ENCODE measurements at regions not wholly inside any gene's neighbourhood (a gene's known extent, or its start where the extent isn't known, plus 50 kb on each side); places are given as distances from the start of the nearest gene placed in this dataset.

- TF ChIP-seq CTCF (IDR thresholded peaks at IDR 0.05) = no peak
- TF ChIP-seq EP300 (IDR thresholded peaks at IDR 0.05) = no peak
Observed at GRCh38 chr22:49300951-49301397, 526.7 kb downstream of the BRD1 start.
